H9 (cell line): ENCODE measurements at regions not wholly inside any gene's neighbourhood (a gene's known extent, or its start where the extent isn't known, plus 50 kb on each side); places are given as distances from the start of the nearest gene placed in this dataset.

Experiments used
- DNase-seq: peaks from one replicate; pipeline ENCODE4 v3.0.0-alpha.2; 2017
- H2AFZ ChIP-seq: one replicate; pipeline ENCODE4 v1.6.1; 2013; ENCODE audit warnings: mild to moderate bottlenecking, low read length, control low read depth, moderate library complexity
- H2AK5ac ChIP-seq: 2 replicates; pipeline ENCODE4 v1.6.1; 2013; ENCODE audit warnings: low read length, control low read depth, mixed read lengths; ENCODE audit not compliant: insufficient read length
- H2BK120ac ChIP-seq: one replicate; pipeline ENCODE4 v1.6.1; 2013; ENCODE audit warnings: low read depth, mild to moderate bottlenecking, low read length, control low read depth, inconsistent platforms; ENCODE audit not compliant: poor library complexity, severe bottlenecking
- H2BK12ac ChIP-seq: 2 replicates; pipeline ENCODE4 v1.6.1; 2013; ENCODE audit warnings: low read length, control low read depth, mixed read lengths, low read depth; ENCODE audit not compliant: insufficient read length
- H2BK15ac ChIP-seq: 2 replicates; pipeline ENCODE4 v1.6.1; 2013; ENCODE audit warnings: low read depth, low read length, control low read depth
- H2BK20ac ChIP-seq: one replicate; pipeline ENCODE4 v1.6.1; 2013; ENCODE audit warnings: low read depth, mild to moderate bottlenecking, low read length, control low read depth, inconsistent platforms; ENCODE audit not compliant: poor library complexity, severe bottlenecking
- H2BK5ac ChIP-seq: 2 replicates; pipeline ENCODE4 v1.6.1; 2013; ENCODE audit warnings: low read length, control low read depth, mixed read lengths; ENCODE audit not compliant: insufficient read length
- H3K14ac ChIP-seq: 2 replicates; pipeline ENCODE4 v1.6.1; 2013; ENCODE audit warnings: low read length, control low read depth; ENCODE audit not compliant: insufficient read depth
- H3K18ac ChIP-seq: 2 replicates; pipeline ENCODE4 v1.6.1; 2013; ENCODE audit warnings: low read depth, mild to moderate bottlenecking, mixed read lengths, low read length, control low read depth; ENCODE audit not compliant: insufficient read length
- H3K23ac ChIP-seq: 2 replicates; pipeline ENCODE4 v1.6.1; 2013; ENCODE audit warnings: low read length, control low read depth, mixed read lengths, low read depth; ENCODE audit not compliant: insufficient read length
- H3K23me2 ChIP-seq: 2 replicates; pipeline ENCODE4 v1.6.1; 2013; ENCODE audit warnings: low read depth, mild to moderate bottlenecking, mixed read lengths, low read length, control low read depth; ENCODE audit not compliant: insufficient read length, poor library complexity, severe bottlenecking
- H3K27ac ChIP-seq: 2 replicates; pipeline ENCODE4 v1.5.1; 2013; ENCODE audit warnings: low read length, control low read depth, mixed read lengths, low read depth; ENCODE audit not compliant: insufficient read length
- H3K27me3 ChIP-seq: 2 replicates; pipeline ENCODE4 v1.6.1; 2013; ENCODE audit warnings: low read length, control low read depth, inconsistent platforms; ENCODE audit not compliant: insufficient read depth
- H3K4ac ChIP-seq: 2 replicates; pipeline ENCODE4 v1.6.1; 2013; ENCODE audit warnings: low read depth, mild to moderate bottlenecking, control low read depth, inconsistent platforms, low read length, moderate library complexity
- H3K4me1 ChIP-seq: 2 replicates; pipeline ENCODE4 v1.6.1; 2013; ENCODE audit warnings: low read length, control low read depth, inconsistent platforms; ENCODE audit not compliant: insufficient read depth
- H3K4me2 ChIP-seq: 2 replicates; pipeline ENCODE4 v1.6.1; 2013; ENCODE audit warnings: low read length, control low read depth, mixed read lengths; ENCODE audit not compliant: insufficient read length, insufficient read depth
- H3K56ac ChIP-seq: 2 replicates; pipeline ENCODE4 v1.6.1; 2013; ENCODE audit warnings: low read depth, mild to moderate bottlenecking, mixed read lengths, low read length, control low read depth; ENCODE audit not compliant: insufficient read length
- H3K79me1 ChIP-seq: 2 replicates; pipeline ENCODE4 v1.6.1; 2013; ENCODE audit warnings: low read depth, mild to moderate bottlenecking, moderate library complexity, low read length, control low read depth, inconsistent platforms; ENCODE audit not compliant: insufficient read depth, poor library complexity, severe bottlenecking
- H3K79me2 ChIP-seq: 2 replicates; pipeline ENCODE4 v1.6.1; 2013; ENCODE audit warnings: low read length, control low read depth, inconsistent platforms; ENCODE audit not compliant: insufficient read depth
- H3K9ac ChIP-seq: 2 replicates; pipeline ENCODE4 v1.6.1; 2013; ENCODE audit warnings: low read length, control low read depth, mixed read lengths; ENCODE audit not compliant: insufficient read length; ENCODE audit errors: extremely low read depth
- H3K9me3 ChIP-seq: one replicate; pipeline ENCODE4 v1.6.1; 2013; ENCODE audit warnings: low read depth, low read length, inconsistent platforms; ENCODE audit not compliant: control insufficient read depth
- H3T11ph ChIP-seq: one replicate; pipeline ENCODE4 v1.6.1; 2013; ENCODE audit warnings: mild to moderate bottlenecking, low read length, control low read depth, inconsistent platforms
- H4K20me1 ChIP-seq: one replicate; pipeline ENCODE4 v1.6.1; 2013; ENCODE audit not compliant: control insufficient read depth, insufficient read length, insufficient read depth
- H4K5ac ChIP-seq: 2 replicates; pipeline ENCODE4 v1.6.1; 2013; ENCODE audit warnings: low read depth, mild to moderate bottlenecking, mixed read lengths, low read length, control low read depth; ENCODE audit not compliant: insufficient read length
- H4K8ac ChIP-seq: replicated peaks from 2 replicates; pipeline ENCODE4 v1.6.1; 2013; ENCODE audit warnings: low read length, control low read depth, mixed read lengths, low read depth; ENCODE audit not compliant: insufficient read length
- H4K91ac ChIP-seq: 2 replicates; pipeline ENCODE4 v1.6.1; 2013; ENCODE audit warnings: low read depth, mild to moderate bottlenecking, moderate library complexity, mixed read lengths, low read length, control low read depth; ENCODE audit not compliant: insufficient read length
- H3K27ac Mint-ChIP-seq, 3 experiments: 2 replicates in 2 of 3; 3 replicates in 1 of 3; pipeline ENCODE4 v1.8.0; 2020 to 2021; ENCODE audit warnings: mixed read lengths in 3 of 3, mild to moderate bottlenecking in 1 of 3, moderate library complexity in 1 of 3
- H3K27me3 Mint-ChIP-seq: 2 replicates; pipeline ENCODE4 v1.8.0; 2021; ENCODE audit warnings: low read depth, mild to moderate bottlenecking, moderate library complexity, mixed read lengths
- H3K36me3 Mint-ChIP-seq, 3 experiments: 2 replicates in 2 of 3; 3 replicates in 1 of 3; pipeline ENCODE4 v1.8.0; 2020 to 2021; ENCODE audit warnings: low read depth in 3 of 3, mixed read lengths in 3 of 3; ENCODE audit not compliant: insufficient read depth in 1 of 3
- H3K4me1 Mint-ChIP-seq, 2 experiments: 2 replicates each; pipeline ENCODE4 v1.8.0; 2020; ENCODE audit warnings: mixed read lengths in 2 of 2
- H3K4me3 Mint-ChIP-seq, 2 experiments: 2 replicates in 1 of 2; 3 replicates in 1 of 2; pipeline ENCODE4 v1.8.0; 2020 to 2021; ENCODE audit warnings: mild to moderate bottlenecking in 2 of 2, mixed read lengths in 2 of 2, moderate library complexity in 1 of 2
- H3K9me3 Mint-ChIP-seq, 2 experiments: 2 replicates in 1 of 2; 3 replicates in 1 of 2; pipeline ENCODE4 v1.8.0; 2020; ENCODE audit warnings: mild to moderate bottlenecking in 2 of 2, mixed read lengths in 2 of 2, moderate library complexity in 1 of 2
- WGBS: extraction: QIAGEN DNeasy Blood & Tissue Kit; methylation state at CpG from one replicate; pipeline ENCODE4 v1.1.7; 2013; ENCODE audit warnings: missing lambda C conversion rate, low lambda C conversion rate, mixed read lengths; ENCODE audit not compliant: insufficient read length; ENCODE audit errors: extremely low coverage; 5-methylcytosine and 5-hydroxymethylcytosine counted together
- TF ChIP-seq, protein P1 (sequence below): fragments of 200-600 bp; sonication (generic); conservative IDR thresholded peaks from 3 replicates; pipeline ENCODE4 v1.8.0; 2021; ENCODE audit warnings: antibody characterized with exemption, mild to moderate bottlenecking

DNA sequence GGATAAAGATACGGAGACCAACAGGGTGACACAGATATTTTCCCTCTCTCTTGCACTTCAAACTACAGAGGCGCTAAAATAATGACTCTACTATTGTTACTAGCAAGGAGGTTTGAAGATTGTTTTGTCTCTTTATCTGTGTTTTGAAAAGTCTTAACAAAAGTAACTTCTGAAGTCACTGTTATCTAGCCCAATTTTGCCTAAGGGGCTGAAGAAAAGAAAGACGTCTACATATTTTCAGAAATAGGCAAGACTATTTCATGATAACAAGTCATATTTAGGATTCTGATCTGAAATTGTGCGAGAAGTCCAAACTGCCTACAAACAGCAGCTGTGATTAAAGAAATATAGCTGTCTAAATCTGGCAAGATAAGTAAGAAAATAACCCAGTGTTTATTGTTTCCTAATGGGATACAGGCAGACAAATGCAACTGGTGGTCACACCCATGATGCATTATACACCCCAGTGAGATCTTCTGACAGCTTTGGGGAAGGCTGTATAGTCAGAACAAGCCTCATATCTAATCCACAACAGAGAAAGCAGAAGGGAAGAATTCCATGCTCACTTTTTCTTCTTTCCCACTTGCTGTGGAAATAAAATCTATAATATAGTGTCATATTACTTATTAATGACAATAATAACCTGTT, 226.9 kb upstream of the ARID2 start:
- no peak overlapping the region for H3K14ac ChIP-seq
- H3K18ac ChIP-seq = no peak overlapping the region
- H2BK20ac ChIP-seq = no peak overlapping the region
- no peak overlapping the region for H2AK5ac ChIP-seq
- H3T11ph ChIP-seq = no peak overlapping the region
- no peak overlapping the region for H4K91ac ChIP-seq
- H3K9ac ChIP-seq = no peak overlapping the region
- no peak overlapping the region for H3K4me2 ChIP-seq
- H3K9me3 ChIP-seq = no peaks in the 10 kb centered on the region
- Mint-ChIP-seq H3K4me3 (no peak overlapping the region), H3K36me3 (no peaks in the 10 kb centered on the region), H3K9me3 (peaks cover 0 to under 1% of the 10 kb centered on the region in 2 experiments; a peak in 1 of 5 replicates), H3K27me3 (no peaks in the 10 kb centered on the region; the same call in 1 of the 2 replicates), H3K4me1 (0 out of 4 replicates have a peak, but pooled peaks cover 0 to 2% of the 10 kb centered on the region in 2 experiments), H3K27ac (no peak overlapping the region)
- H3K4me1 ChIP-seq = no peaks in the 10 kb centered on the region
- no peak overlapping the region for H3K56ac ChIP-seq
- H3K4ac ChIP-seq = no peak overlapping the region
- no peak overlapping the region for H2AFZ ChIP-seq
- no peaks in the 10 kb centered on the region for H3K79me2 ChIP-seq
- H4K8ac ChIP-seq = no peak overlapping the region
- no peak overlapping the region for H3K27ac ChIP-seq
- H2BK15ac ChIP-seq = no peak overlapping the region
- H4K20me1 ChIP-seq = no peaks in the 10 kb centered on the region
- H3K27me3 ChIP-seq = no peaks in the 10 kb centered on the region
- WGBS = no CpG with 5 or more reads among the region's 4 CpGs
- no peaks in the 10 kb centered on the region for H3K79me1 ChIP-seq
- H2BK5ac ChIP-seq = no peak overlapping the region
- no peak overlapping the region for H4K5ac ChIP-seq
- no peak overlapping the region for H2BK12ac ChIP-seq
- H2BK120ac ChIP-seq = no peak overlapping the region
- TF ChIP-seq, protein P1, sequence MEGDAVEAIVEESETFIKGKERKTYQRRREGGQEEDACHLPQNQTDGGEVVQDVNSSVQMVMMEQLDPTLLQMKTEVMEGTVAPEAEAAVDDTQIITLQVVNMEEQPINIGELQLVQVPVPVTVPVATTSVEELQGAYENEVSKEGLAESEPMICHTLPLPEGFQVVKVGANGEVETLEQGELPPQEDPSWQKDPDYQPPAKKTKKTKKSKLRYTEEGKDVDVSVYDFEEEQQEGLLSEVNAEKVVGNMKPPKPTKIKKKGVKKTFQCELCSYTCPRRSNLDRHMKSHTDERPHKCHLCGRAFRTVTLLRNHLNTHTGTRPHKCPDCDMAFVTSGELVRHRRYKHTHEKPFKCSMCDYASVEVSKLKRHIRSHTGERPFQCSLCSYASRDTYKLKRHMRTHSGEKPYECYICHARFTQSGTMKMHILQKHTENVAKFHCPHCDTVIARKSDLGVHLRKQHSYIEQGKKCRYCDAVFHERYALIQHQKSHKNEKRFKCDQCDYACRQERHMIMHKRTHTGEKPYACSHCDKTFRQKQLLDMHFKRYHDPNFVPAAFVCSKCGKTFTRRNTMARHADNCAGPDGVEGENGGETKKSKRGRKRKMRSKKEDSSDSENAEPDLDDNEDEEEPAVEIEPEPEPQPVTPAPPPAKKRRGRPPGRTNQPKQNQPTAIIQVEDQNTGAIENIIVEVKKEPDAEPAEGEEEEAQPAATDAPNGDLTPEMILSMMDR = no peak
- H3K23ac ChIP-seq = no peak overlapping the region
- no peaks in the 10 kb centered on the region for H3K23me2 ChIP-seq
- DNase-seq = no peak
